ENCODE measurements at regions not wholly inside any gene's neighbourhood (a gene's known extent, or its start where the extent isn't known, plus 50 kb on each side); places are given as distances from the start of the nearest gene placed in this dataset.
"Not testable (repeated sequence)": the region's sequence is repeated elsewhere in the genome, so short reads cannot be mapped to it uniquely, and the experiment has no call there.

DNA sequence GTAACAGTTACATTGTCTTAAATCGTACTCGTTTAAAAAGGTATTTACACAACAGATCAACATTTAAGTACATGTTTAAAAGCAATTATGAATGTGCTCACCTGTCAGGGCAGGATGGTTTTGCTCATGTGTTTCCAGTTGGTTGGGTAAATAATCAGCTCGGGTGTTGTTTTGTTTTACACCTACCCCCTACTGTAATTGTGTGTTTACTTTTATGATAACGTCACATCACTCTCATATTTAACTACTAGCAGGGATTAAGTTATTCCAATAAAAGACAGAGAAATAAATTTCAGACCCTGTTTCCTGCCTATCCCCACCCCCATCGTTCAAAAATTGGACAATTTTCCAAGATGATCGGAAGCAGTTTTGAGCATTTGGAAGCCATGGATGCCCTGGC lies 390.2 kb downstream of the SEC14L1 start:
- ATAC-seq (no peak), DNase-seq (ENCODE audit: low spot score) (no peak)

GRCh38 chr17:77531641-77532040 lies 390.9 kb downstream of the SEC14L1 start:
- no peak for ATAC-seq
- no peak for DNase-seq (ENCODE audit: low spot score)

DNA sequence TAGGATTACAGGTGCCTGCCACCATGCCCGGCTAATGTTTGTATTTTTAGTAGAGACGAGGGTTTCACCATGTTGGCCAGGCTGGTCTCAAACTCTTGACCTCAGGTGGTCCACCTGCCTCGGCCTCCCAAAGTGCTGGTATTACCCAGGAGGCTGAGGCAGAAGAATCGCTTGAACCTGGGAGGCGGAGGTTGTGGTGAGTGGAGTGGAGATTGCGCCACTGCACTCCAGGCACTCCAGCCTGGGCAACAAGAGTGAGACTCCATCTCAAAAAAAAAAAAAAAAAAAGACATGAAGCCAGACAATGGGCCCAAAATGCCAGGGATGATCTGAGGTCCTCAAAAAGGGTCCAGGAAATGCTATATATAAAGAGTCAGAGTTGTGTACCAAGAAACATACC lies 392.9 kb downstream of the SEC14L1 start:
- ATAC-seq; DNase-seq (ENCODE audit: low spot score): not testable (repeated sequence)

DNA sequence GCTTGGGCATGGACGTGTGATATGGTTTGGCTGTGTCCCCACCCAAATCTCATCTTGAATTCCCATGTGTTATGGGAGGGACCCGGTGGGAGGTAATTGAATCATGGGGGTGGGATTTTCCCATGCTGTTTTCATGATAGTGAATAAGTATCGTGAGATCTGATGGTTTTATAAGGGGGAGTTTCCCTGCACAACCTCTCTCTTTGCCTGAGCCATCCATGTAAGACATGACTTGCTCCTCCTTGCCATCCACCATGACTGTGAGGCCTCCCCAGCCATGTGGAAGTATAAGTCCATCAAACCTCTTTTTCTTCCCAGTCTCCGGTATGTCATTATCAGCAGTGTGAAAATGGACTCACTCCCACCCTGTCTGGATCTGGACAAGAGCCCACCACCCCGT lies 393.4 kb downstream of the SEC14L1 start:
- no peak for DNase-seq (ENCODE audit: low spot score)
- ATAC-seq: no peak

GRCh38 chr17:77535435-77535834 lies 394.7 kb downstream of the SEC14L1 start:
- no peak for DNase-seq (ENCODE audit: low spot score)
- ATAC-seq: no peak

DNA sequence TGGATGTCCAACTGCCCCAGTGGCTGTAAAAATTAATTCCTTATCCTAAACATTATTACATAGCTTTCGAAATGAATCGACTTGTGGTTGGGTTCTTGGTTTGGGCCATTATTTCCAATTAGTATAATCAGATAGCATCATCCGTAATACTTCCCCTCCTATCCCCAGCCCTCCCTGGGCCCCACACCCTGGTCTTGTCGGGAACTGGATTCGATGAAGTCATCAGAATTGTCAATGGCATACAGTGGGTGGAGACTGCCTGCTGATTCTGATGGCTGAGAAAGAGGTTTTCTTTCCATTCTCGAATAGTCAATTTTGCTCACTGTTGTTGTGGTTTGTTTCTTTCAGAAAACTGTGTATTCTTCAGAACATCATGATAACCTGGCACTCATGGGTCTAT lies 395.1 kb downstream of the SEC14L1 start:
- DNase-seq (ENCODE audit: low spot score) (no peak), ATAC-seq (no peak)

GRCh38 chr17:77537566-77537965 lies 396.8 kb downstream of the SEC14L1 start:
- DNase-seq (ENCODE audit: low spot score): no peak
- no peak for ATAC-seq

- DNase-seq (ENCODE audit: low spot score) (no peak), ATAC-seq (no peak)
Measured at GRCh38 chr17:77540531-77540930, 399.8 kb downstream of the SEC14L1 start.

- DNase-seq (ENCODE audit: low spot score): no peak
Measured at GRCh38 chr17:77540975-77541374, 400.2 kb downstream of the SEC14L1 start.

DNA sequence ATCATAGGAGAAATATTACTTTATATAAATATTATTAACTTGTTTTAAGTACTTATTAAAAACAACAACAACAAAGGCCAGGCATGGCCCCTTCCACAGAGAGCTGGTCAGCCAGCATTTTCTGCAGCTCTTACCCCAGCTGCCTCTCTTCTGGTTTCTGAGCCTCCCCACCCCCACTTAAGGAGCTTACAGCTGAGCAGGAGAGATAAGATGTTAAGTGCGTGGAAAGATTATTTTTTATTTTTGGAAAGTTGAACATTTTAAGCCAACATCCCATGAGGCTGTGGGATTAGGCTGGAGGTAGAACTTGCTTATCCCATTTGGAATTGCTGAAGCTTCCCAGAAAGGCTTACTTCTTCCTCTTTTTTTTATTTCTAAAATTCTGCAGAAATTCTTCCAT lies 401.2 kb downstream of the SEC14L1 start:
- no peak for DNase-seq (ENCODE audit: low spot score)

More at GRCh38 chr17:77540975-77541374, 400.2 kb downstream of the SEC14L1 start:
- no peak for ATAC-seq

DNA sequence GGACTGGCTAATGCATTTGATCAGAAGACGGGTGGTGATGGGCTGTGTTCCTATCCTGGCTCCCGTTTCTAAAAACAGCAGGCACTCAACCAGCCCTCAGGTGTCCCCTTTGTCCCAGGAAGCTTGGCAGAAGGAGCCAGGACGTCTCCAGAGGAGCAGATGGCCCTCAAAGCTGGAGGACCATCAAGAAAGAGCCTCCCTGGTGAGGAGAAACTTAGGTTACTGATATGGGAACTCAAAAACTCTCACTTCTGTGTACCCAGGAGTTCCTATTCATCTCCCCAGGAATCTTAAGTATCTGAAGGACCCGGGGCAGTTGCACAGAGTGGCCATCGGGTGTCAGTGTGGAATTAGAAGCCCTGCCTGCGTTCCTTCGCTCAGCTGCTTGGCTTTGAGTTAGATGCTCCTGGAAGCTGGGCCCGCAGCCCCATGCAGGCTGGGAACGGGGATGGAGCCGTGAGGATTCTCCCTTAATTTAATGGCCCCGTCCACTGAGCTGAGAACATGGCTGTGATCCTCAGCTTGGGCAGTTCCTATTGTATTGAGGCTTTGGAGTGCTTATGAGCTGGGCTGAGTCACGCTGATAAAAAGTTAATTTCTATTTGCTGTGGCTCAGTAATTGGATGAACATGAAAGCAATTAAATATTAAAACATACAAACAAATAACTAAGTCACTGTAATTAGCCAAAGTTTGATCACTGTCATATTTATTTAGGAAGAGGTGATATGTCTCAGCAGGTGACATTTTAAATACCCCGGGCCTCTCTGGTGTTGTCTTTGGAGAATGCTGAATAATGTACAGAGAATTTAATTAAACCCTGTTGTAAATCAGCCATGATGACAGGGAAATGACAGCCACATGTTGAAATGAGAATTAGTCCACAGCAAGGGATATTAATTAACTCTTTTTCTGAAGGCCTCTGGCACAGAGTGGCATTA lies 402.1 kb downstream of the SEC14L1 start:
- DNase-seq (ENCODE audit: low spot score): peak; percentile 62

More for the DNA sequence above, 401.2 kb downstream of the SEC14L1 start:
- no peak for ATAC-seq

DNA sequence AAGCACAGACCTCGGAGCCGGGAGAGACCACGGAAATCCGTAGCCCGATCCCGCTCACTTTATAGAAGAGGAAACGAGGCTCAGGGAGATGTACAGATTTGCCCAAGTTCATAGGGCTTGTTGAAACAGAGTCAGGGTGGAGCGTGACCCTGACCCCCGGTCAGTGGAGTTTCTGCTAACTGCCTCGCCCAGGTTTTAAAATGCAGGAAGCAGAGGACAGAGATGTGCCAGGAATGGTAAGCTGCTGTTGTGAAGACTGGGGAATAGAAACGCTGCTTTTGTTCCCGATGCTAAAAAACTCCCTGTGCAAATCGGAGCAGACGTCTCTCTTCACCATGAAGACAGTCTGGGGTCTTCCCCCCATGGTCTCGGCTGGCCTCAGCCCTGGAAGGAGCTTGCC lies 403.0 kb downstream of the SEC14L1 start:
- no peak for ATAC-seq
- no peak for DNase-seq (ENCODE audit: low spot score)

More for the DNA sequence above, 402.1 kb downstream of the SEC14L1 start:
- peak; percentile 97 for ATAC-seq

GRCh38 chr17:77544347-77545110 lies 403.8 kb downstream of the SEC14L1 start:
- ATAC-seq: no peak
- DNase-seq (ENCODE audit: low spot score): no peak

GRCh38 chr17:77546772-77547241 lies 406.0 kb downstream of the SEC14L1 start:
- no peak for ATAC-seq

GRCh38 chr17:77548967-77549366 lies 408.2 kb downstream of the SEC14L1 start:
- DNase-seq (ENCODE audit: low spot score) (no peak), ATAC-seq (no peak)

More at GRCh38 chr17:77546772-77547241, 406.0 kb downstream of the SEC14L1 start:
- DNase-seq (ENCODE audit: low spot score): no peak

DNA sequence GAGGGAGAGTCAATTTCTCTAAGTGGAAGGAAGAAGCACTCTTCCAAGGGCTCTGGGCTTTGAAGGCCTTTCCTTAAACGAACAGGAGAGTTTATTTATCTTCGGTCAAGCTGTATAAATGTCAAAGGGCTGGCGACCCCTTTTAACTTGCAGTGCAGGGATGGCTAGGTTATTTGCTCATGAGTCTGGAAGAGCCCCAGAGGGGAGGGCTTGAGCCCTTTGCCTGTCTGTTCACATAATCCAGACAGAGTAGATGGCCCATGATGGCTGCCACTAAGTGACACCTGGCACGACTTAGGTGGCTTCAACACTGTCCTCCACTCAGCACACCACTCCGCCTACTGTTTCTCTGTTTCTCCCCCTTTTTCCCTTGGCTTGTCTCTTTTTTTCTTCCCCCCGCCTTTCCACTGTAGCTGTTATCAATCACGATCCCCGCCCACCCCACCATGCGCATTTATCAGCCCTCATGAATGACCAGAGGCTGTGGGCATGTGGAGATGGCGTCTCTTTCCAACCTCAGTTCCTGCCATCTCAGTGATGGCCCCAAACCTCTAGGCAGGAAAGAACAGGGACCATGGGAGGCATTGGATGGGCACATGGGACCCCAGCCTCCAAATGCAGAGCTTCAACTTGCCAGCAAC lies 408.7 kb upstream of the TNRC6C start:
- ATAC-seq (no peak), DNase-seq (ENCODE audit: low spot score) (no peak)

DNA sequence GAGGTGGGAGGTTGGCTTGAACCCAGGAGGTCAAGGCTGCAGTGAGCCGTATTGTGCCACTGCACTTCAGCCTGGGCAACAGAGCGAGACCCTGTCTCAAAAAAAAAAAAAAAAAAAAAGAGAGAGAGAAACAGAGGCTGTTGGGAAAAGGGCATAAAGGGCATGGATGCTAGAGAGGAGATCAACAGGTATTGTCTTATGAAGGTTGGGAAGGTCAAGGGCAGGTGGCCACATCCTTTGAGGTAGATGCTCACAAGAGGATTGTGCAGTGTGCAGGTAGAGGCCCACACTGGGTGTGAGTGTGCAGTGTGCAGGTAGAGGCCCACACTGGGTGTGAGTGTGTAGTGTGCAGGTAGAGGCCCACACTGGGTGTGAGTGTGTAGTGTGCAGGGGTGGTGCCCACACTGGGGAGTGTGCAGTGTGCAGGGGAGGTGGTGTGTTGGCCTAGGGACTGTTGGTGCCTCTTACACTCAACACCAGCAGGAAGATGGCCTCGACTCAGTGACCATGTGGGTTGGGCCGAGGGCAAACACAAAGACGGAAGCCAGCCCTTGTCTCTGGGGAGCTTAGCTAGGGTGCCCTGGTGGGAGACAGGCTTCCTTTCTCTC lies 404.9 kb upstream of the TNRC6C start:
- DNase-seq (ENCODE audit: low spot score) (no peak), ATAC-seq (no peak)

- no peak for DNase-seq (ENCODE audit: low spot score)
- no peak for ATAC-seq
Measured at GRCh38 chr17:77555121-77555591, 403.3 kb upstream of the TNRC6C start.

DNA sequence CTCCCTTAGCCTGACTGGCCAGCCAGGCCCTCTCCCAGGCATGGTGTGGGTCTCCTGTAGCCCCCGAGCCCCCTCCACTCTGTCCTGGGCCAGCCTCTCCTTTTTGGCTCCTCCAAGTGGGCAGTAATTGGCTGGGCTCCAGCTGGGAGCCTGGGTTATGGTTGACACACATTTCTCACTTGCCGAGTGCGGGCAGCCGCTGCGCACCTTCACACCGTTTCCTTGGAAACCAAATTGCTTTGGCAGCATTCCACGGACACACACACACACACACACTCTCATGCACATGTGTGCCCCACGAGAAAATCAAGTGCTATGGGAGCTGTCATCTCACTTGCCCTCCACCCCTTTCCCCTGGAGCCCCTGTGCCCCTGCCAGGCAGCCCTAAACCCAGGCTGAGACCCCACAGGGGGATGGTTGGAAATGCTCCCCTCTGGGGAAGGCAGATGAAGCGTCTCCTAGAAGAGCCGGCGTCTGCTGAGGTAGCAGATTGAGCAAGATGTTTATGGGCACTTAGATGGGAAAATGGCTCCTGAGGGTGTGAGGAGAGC lies 402.7 kb upstream of the TNRC6C start:
- DNase-seq (ENCODE audit: low spot score): peak; percentile 48
- peak; percentile 45 for ATAC-seq

- ATAC-seq (no peak), DNase-seq (ENCODE audit: low spot score) (no peak)
Measured at GRCh38 chr17:77556383-77557061, 402.0 kb upstream of the TNRC6C start.
